Loucy (cell line): ENCODE measurements at regions not wholly inside any gene's neighbourhood (a gene's known extent, or its start where the extent isn't known, plus 50 kb on each side); places are given as distances from the start of the nearest gene placed in this dataset.

Experiments
- CTCF ChIP-seq: fragments of 200-600 bp; sonication (generic); conservative IDR thresholded peaks from 2 replicates; pipeline ENCODE4 v1.5.1; 2014; ENCODE audit warnings: mild to moderate bottlenecking, antibody characterized with exemption, low read length
- EZH2phosphoT487 ChIP-seq: fragments of 200-600 bp; IDR thresholded peaks from 2 replicates; pipeline ENCODE4 v1.6.1; 2018; ENCODE audit warnings: antibody characterized with exemption, mild to moderate bottlenecking, moderate library complexity, borderline replicate concordance

- no peak for TF ChIP-seq EZH2phosphoT487
- no peak for TF ChIP-seq CTCF
Measured at GRCh38 chr22:23395530-23396361, 184.3 kb downstream of the IGLL1 start.
